Right cardiac atrium (tissue), 5 donors: ENCODE measurements at regions not wholly inside any gene's neighbourhood (a gene's known extent, or its start where the extent isn't known, plus 50 kb on each side); places are given as distances from the start of the nearest gene placed in this dataset.
"Not testable (repeated sequence)": the region's sequence is repeated elsewhere in the genome, so short reads cannot be mapped to it uniquely, and the experiment has no call there.

Experiments
- ATAC-seq, 2 donors: fragments of 200-7000 bp; cut with Tn5 transposase; one replicate each; pipeline versions ENCODE4 v1.8.0 to v1.9.1; 2020; ENCODE audit warnings: moderate library complexity in 2 of 2, mild to moderate bottlenecking in 1 of 2
- DNase-seq, 3 donors: peaks; one replicate each; pipeline ENCODE4 v3.0.0-alpha.2; 2020
- H3K27ac ChIP-seq: one replicate; pipeline ENCODE4 v1.5.1; 2013; ENCODE audit warnings: mild to moderate bottlenecking, low read length, control low read depth, moderate library complexity
- H3K27me3 ChIP-seq: one replicate; pipeline ENCODE4 v1.6.1; 2013; ENCODE audit not compliant: control insufficient read depth, insufficient read depth
- H3K4me1 ChIP-seq: one replicate; pipeline ENCODE4 v1.6.1; 2013; ENCODE audit warnings: low read length; ENCODE audit not compliant: control insufficient read depth, insufficient read depth
- H3K4me3 ChIP-seq: one replicate; pipeline ENCODE4 v1.5.1; 2013; ENCODE audit warnings: low read length, control low read depth
- H3K9me3 ChIP-seq: one replicate; pipeline ENCODE4 v1.6.1; 2013; ENCODE audit warnings: low read length; ENCODE audit not compliant: control insufficient read depth
- WGBS: extraction: QIAGEN DNeasy Blood & Tissue Kit; methylation state at CpG from one replicate; pipeline ENCODE4 v1.1.7; 2013; 5-methylcytosine and 5-hydroxymethylcytosine counted together
- intact Hi-C, 4 donors: fragments of 100-400 bp; cut with DNase I; formaldehyde crosslinking; loops; one replicate each; pipeline versions ENCODE4 v1.11.0 to v1.14.0; 2022 to 2023
- donor health status: healthy with polysubstance abuse.
- donor health status: DM: no; HTN: yes; CAD: no.
- donor health status: DM: no; HTN: no; CAD: no.
- donor health status: DM: no; HTN: yes; CAD: no; lungs with severe emphysema.
- donor health status: DM: yes; HTN: yes; CAD: no.

GRCh38 chr17:26936645-26937044 is 357.3 kb upstream of the WSB1 start:
- H3K4me3 ChIP-seq, H3K27ac ChIP-seq, H3K27me3 ChIP-seq, intact Hi-C loops, DNase-seq, H3K4me1 ChIP-seq: not testable (repeated sequence)
- ATAC-seq, result peak; percentile 57 to 66
- 79% methylated on average over 4 of the region's 4 CpGs for WGBS
- H3K9me3 ChIP-seq, result peaks cover 12% of the 10 kb centered on the region

DNA sequence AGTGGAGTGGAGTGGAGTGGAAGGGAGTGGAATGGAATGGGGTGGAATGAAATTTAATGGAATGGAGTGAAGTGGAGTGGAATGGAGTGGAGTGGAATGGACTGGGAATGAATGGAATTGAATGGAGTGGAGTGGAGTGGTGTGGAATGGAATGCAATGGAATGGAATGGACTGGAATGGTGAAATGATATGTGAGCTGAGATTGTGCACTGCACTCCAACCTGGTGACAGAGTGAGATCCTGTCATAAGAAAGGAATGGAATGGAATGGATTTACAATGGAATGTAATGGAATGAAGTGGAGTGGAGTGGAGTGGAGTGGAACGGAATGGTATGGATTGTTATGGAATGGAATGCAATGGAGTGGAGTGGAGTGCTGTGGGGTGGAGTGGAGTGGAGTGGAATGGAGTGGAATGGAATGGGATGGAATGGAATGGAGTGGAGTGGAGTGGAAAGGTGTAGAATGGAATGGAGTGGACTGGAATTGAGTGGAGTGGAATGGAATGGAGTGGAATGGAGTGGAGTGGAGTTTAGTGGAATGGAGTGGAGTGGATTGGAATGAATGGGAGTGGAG is 356.1 kb upstream of the WSB1 start:
- ATAC-seq, result peak; percentile 81 to 88
- H3K27me3 ChIP-seq, intact Hi-C loops, H3K4me3 ChIP-seq, H3K27ac ChIP-seq, DNase-seq, H3K4me1 ChIP-seq: not testable (repeated sequence)
- 36% methylated on average over 1 of the region's 1 CpG for WGBS
- peaks cover 12% of the 10 kb centered on the region for H3K9me3 ChIP-seq

GRCh38 chr17:26939755-26940154 is 354.2 kb upstream of the WSB1 start:
- DNase-seq, intact Hi-C loops, H3K4me3 ChIP-seq, H3K27ac ChIP-seq, H3K27me3 ChIP-seq, ATAC-seq, H3K4me1 ChIP-seq: not testable (repeated sequence)
- H3K9me3 ChIP-seq, result peaks cover 12% of the 10 kb centered on the region
- 80% methylated on average over 8 of the region's 8 CpGs for WGBS

GRCh38 chr17:26940587-26940986 is 353.3 kb upstream of the WSB1 start:
- H3K4me3 ChIP-seq, intact Hi-C loops, H3K27me3 ChIP-seq, DNase-seq, H3K27ac ChIP-seq, H3K4me1 ChIP-seq: not testable (repeated sequence)
- peak; percentile 76 to 78 for ATAC-seq
- WGBS, result 42% methylated on average over 2 of the region's 2 CpGs
- peaks cover 12% of the 10 kb centered on the region for H3K9me3 ChIP-seq

GRCh38 chr17:26962255-26963162 is 331.4 kb upstream of the WSB1 start:
- H3K4me3 ChIP-seq, result peak overlapping the region; percentile 13
- no peak overlapping the region for H3K27ac ChIP-seq
- DNase-seq, result peak in 1 of 3 donors; percentile 50
- intact Hi-C loops, result no loop called here
- 27% methylated on average over 91 of the region's 91 CpGs for WGBS
- H3K9me3 ChIP-seq, result no peaks in the 10 kb centered on the region
- H3K4me1 ChIP-seq, result no peaks in the 10 kb centered on the region
- no peaks in the 10 kb centered on the region for H3K27me3 ChIP-seq
- no peak for ATAC-seq

DNA sequence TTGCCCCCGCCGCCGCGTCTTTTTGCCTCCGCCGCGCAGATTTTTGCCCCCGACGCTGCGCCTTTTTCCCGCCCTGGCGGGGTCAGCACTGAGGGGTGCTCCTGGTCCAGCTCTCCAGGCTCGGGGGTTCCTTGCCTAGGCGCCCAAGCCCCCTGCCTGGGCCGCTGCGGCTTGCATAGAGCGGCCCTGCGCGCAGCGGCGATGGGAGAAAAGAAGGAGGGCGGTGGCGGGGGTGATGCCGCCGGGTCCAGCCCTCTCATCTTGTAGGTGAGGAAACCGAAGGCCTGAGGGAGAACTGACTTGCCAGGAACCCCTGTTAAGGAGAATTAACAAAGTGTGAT is 330.8 kb upstream of the WSB1 start:
- intact Hi-C loops, result no loop called here
- 33% methylated on average over 26 of the region's 26 CpGs for WGBS
- peak; percentile 47 to 52 for ATAC-seq

DNA sequence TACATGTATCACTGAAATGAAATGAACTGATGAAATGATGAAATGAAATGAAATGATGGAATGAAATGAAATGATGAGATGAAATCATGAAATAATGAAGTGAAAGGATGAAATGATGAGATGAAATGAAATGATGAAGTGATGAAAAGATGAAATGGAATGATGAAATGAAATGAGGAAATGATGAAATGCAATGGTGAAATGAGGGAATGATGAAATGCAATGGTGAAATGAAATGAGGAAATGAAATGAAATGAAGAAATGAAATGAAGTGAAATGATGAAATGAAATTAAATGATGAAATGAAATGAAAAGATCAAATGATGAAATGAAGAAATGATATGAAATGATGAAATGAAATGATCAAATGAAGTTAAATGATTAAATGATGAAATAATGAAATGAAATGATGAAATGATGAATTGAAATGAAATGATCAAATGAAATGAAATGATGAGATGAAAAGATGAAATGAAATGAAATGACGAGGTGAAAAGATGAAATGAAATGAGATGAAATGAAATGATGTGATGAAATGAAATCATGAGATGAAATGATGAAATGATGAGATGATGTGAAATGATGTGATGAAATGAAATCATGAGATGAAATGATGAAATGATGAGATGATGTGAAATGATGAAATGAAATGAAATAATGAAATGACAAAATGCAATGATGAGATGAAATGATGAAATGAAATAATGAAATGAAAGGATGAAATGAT is 327.9 kb upstream of the WSB1 start:
- not testable (repeated sequence) for H3K4me1 ChIP-seq

More for the DNA sequence above, 330.8 kb upstream of the WSB1 start:
- DNase-seq, result no peak
- Histone ChIP-seq H3K27me3 (no peaks in the 10 kb centered on the region), H3K27ac (no peak overlapping the region), H3K4me3 (no peak overlapping the region), H3K4me1 (no peaks in the 10 kb centered on the region), H3K9me3 (no peaks in the 10 kb centered on the region)

DNA sequence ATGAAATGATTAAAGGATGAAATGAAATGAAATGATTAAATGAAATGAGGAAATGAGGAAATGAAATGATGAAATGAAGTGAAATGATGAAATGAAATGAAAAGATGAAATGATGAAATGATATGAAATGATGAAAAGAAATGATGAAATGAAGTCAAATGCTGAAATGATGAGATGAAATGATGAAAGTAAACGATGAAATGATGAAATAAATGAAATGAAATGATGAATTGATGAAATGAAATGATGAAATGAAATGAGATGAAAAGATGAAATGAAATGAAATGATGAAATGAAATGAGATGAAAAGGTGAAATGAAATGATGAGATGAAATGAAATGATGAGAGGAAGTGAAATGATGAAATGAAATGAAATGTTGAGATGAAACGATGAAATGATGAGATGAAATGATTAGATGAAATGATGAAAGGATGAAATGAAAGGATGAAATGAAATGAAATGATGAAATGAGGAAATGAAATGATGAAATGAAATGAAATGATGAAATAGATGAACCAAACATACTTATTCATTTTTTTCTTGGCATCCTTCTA is 327.2 kb upstream of the WSB1 start:
- WGBS, result 46% methylated on average over 2 of the region's 2 CpGs
- H3K27ac ChIP-seq, H3K9me3 ChIP-seq, DNase-seq, ATAC-seq, H3K4me1 ChIP-seq, H3K27me3 ChIP-seq, H3K4me3 ChIP-seq, intact Hi-C loops: not testable (repeated sequence)

More for the DNA sequence above, 327.9 kb upstream of the WSB1 start:
- intact Hi-C loops, H3K4me3 ChIP-seq, H3K27me3 ChIP-seq, ATAC-seq, H3K27ac ChIP-seq, H3K9me3 ChIP-seq, DNase-seq: not testable (repeated sequence)
- WGBS, result 68% methylated on average over 1 of the region's 1 CpG

GRCh38 chr17:26981845-26982425 is 312.0 kb upstream of the WSB1 start:
- ATAC-seq, H3K9me3 ChIP-seq, H3K4me1 ChIP-seq, H3K4me3 ChIP-seq, intact Hi-C loops, H3K27me3 ChIP-seq, H3K27ac ChIP-seq: not testable (repeated sequence)
- peak in 1 of 3 donors; percentile 38 for DNase-seq
- WGBS, result 91% methylated on average over 30 of the region's 30 CpGs

GRCh38 chr17:26982563-26982962 is 311.4 kb upstream of the WSB1 start:
- intact Hi-C loops, DNase-seq, H3K27me3 ChIP-seq, H3K27ac ChIP-seq, H3K4me3 ChIP-seq, H3K9me3 ChIP-seq, H3K4me1 ChIP-seq: not testable (repeated sequence)
- ATAC-seq, result peak in 1 of 2 donors; percentile 29
- WGBS, result 79% methylated on average over 3 of the region's 3 CpGs
